GM19328 (cell line): ENCODE measurements at regions not wholly inside any gene's neighbourhood (a gene's known extent, or its start where the extent isn't known, plus 50 kb on each side); places are given as distances from the start of the nearest gene placed in this dataset.
A peak's percentile ranks its signal among the peaks of the same experiment; 100 is the strongest.
"Not testable (repeated sequence)": the region's sequence is repeated elsewhere in the genome, so short reads cannot be mapped to it uniquely, and the experiment has no call there.

Experiments
- ATAC-seq: cut with Tn5 transposase; IDR thresholded peaks from one replicate; pipeline ENCODE4 v1.9.1; 2021; ENCODE audit warnings: mild to moderate bottlenecking, moderate library complexity; ENCODE audit not compliant: unreplicated experiment

GRCh38 chr9:21688108-21689102 is 114.0 kb upstream of the MTAP start:
- ATAC-seq: no peak

GRCh38 chr9:21689854-21690253 is 112.6 kb upstream of the MTAP start:
- ATAC-seq: no peak

GRCh38 chr9:21690561-21690960 is 111.9 kb upstream of the MTAP start:
- ATAC-seq: no peak

GRCh38 chr9:21692390-21692789 is 110.0 kb upstream of the MTAP start:
- no peak for ATAC-seq

GRCh38 chr9:21694424-21694823 is 108.0 kb upstream of the MTAP start:
- ATAC-seq: no peak

- ATAC-seq: no peak
Measured at GRCh38 chr9:21695443-21695842, 107.0 kb upstream of the MTAP start.

GRCh38 chr9:21695874-21696341 is 106.5 kb upstream of the MTAP start:
- ATAC-seq: no peak

- no peak for ATAC-seq
Measured at GRCh38 chr9:21696411-21696871, 106.0 kb upstream of the MTAP start.

GRCh38 chr9:21708260-21708711 is 94.2 kb upstream of the MTAP start:
- no peak for ATAC-seq

- ATAC-seq: no peak
Measured at GRCh38 chr9:21708856-21709255, 93.6 kb upstream of the MTAP start.

- ATAC-seq: peak; percentile 65
Measured at GRCh38 chr9:21709464-21710058, 92.9 kb upstream of the MTAP start.

- no peak for ATAC-seq
Measured at GRCh38 chr9:21710548-21711191, 91.8 kb upstream of the MTAP start.

GRCh38 chr9:21711504-21711903 is 90.9 kb upstream of the MTAP start:
- no peak for ATAC-seq

GRCh38 chr9:21715408-21715807 is 87.0 kb upstream of the MTAP start:
- no peak for ATAC-seq

- ATAC-seq: no peak
Measured at GRCh38 chr9:21720758-21721157, 81.7 kb upstream of the MTAP start.

- not testable (repeated sequence) for ATAC-seq
Measured at GRCh38 chr9:21727411-21727810, 75.0 kb upstream of the MTAP start.

- no peak for ATAC-seq
Measured at GRCh38 chr9:21728781-21729180, 73.7 kb upstream of the MTAP start.

- ATAC-seq: no peak
Measured at GRCh38 chr9:21729648-21730047, 72.8 kb upstream of the MTAP start.

GRCh38 chr9:21730899-21731298 is 71.5 kb upstream of the MTAP start:
- no peak for ATAC-seq

- ATAC-seq: no peak
Measured at GRCh38 chr9:21741151-21741550, 61.3 kb upstream of the MTAP start.

GRCh38 chr9:21744320-21744719 is 58.1 kb upstream of the MTAP start:
- no peak for ATAC-seq
